ENCODE measurements at regions not wholly inside any gene's neighbourhood (a gene's known extent, or its start where the extent isn't known, plus 50 kb on each side); places are given as distances from the start of the nearest gene placed in this dataset.

GRCh38 chr18:51603111-51603510, 405.6 kb upstream of the MEX3C start:
- DNase-seq: no peak

- no peak for DNase-seq
Observed at GRCh38 chr18:51603551-51603950, 406.1 kb upstream of the MEX3C start.

- no peak for DNase-seq
Observed at GRCh38 chr18:51610481-51610880, 413.0 kb upstream of the MEX3C start.

DNA sequence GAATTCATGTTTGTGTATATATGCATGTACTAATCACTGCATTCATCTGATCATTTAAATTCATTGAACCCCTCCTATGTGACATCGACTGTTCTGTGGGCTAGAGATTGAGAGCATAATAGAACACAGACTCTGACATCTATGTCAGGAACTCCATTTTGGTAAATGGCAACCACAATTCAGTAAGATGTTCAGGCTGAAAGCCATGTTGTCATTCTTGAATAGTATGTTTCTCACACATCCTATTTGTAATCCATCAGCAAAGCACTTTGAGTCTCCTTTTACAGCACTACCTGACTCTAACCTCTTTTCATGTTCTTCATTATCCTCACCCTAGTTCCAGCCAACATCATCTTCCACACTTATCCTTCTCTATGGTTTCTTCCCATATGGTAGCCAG, 413.8 kb upstream of the MEX3C start:
- no peak for DNase-seq

DNA sequence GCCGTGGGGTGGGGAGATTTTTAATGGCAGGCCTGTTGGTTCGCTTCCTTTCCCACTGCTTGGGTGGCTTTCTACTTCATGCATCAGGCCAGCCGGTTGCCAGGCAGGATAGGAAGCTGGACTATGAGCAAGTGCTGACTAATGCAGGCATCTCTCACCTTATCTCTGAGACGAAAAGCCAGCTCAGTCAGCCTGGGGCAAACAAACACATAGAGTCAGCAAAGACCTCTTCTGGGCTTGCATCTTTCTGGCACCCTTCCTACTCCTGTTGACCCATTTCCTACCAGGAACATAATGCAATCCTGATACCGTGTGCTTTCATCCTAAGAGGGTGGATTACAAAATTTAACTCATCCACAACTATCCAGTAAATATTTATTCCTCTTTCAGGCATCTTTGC, 416.6 kb upstream of the MEX3C start:
- no peak for DNase-seq

GRCh38 chr18:51614967-51615571, 417.6 kb upstream of the MEX3C start:
- DNase-seq: no peak

DNA sequence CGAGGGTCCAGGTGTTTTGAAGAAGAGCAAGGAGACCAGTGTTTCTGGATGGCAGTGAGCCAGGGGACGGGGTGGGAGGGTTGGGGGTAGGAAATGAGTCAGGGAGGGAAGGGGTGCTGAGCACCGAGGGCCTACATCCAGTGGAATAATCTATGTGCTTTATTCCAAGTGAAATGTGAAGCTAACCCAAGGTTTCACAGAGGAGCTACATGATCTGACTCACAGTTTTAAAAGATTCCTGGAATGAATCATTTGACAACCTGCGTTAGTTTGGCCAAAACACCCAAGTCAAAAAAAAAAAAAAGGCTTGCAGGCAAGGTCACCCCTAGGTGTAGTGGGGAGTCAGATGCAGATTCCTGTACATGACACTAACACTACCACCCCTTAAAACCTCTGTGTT, 419.7 kb upstream of the MEX3C start:
- DNase-seq: no peak

GRCh38 chr18:51617572-51618260, 420.2 kb upstream of the MEX3C start:
- no peak for DNase-seq

- DNase-seq: no peak
Observed at GRCh38 chr18:51619283-51619682, 421.8 kb upstream of the MEX3C start.

GRCh38 chr18:51621113-51621863, 423.8 kb upstream of the MEX3C start:
- peak; percentile 5 to 34 for DNase-seq

- DNase-seq: no peak
Observed at GRCh38 chr18:51621864-51622160, 424.3 kb upstream of the MEX3C start.

DNA sequence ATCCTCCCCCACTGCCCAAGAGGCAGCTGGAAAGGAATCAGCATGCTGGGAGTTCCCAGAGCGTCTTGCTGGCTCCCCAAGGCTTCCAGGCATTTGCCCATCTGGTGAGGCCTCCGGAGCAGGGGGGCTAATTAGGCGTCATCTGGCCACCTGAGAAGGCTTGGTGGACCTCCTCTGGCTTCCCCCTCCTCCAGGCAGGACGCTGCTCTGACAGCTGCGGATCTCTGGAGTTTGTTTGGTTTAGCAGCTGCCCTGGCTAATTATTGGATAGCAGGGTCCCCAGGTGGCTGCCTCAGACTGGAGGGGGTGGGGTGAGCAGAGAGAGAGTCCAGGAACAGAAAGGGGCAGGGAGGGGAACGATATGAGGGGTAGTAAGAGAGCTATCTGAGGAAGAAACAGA, 425.2 kb upstream of the MEX3C start:
- DNase-seq: no peak

GRCh38 chr18:51623653-51624052, 426.2 kb upstream of the MEX3C start:
- no peak for DNase-seq

GRCh38 chr18:51630706-51631105, 433.2 kb upstream of the MEX3C start:
- no peak for DNase-seq

DNA sequence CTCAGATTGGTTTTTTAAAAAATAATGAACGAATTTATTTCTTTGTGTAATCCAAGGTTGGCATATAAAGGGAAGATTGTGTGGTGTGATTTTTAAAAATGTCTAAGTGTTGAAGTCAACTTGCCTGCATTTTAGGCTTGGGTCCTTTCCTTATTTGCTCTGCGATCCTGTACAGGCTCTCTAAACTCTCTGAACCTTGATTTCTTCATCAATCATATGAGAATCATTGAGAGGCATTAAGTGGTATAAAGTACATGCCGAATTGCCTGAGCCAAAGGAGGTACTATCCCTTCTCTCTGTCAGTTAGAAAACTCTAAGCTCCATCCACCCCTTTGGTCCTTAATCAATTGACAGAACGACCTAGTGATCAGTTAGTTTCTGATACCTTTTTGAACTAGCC, 440.4 kb upstream of the MEX3C start:
- DNase-seq: no peak

GRCh38 chr18:51639541-51639940, 442.1 kb upstream of the MEX3C start:
- DNase-seq: no peak

GRCh38 chr18:51643483-51643882, 446.0 kb upstream of the MEX3C start:
- no peak for DNase-seq

DNA sequence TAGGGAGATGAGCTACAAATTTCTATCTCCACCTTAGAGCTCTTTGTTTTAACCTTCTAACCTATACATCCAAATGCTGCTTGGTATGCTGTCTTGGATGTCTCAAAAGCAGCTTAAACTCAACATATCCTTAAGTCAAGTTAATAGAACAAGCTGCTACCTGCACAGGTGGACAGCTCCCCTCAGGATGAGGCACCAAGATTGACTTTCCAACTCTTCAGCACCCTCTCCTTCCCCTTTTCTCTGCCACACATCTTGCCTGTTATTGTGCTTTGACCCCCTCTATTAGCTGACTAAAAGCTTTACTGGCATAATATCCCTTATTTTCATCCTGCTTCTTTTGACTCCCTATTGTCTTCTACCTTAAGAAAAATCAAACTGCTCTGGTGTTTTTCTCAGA, 448.1 kb upstream of the MEX3C start:
- no peak for DNase-seq

DNA sequence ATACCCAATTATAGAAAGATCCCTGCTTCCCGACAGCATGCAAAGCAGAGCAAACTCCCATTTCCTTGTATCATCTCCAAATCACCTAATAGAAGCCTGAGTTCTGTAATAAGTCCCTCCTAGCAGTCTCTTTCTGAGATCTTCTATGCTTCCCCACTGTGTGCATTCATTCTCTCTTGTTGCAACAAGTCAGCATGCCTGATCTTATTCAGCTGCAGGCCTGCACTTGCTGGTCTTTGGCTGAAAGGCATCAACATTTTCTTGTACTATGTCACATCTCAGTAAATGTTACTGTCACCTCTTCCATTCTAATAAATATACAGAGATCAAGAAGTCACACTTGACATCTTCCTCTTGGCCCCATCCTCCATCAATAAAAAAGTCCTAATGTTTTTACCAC, 449.9 kb upstream of the MEX3C start:
- no peak for DNase-seq

- no peak for DNase-seq
Observed at GRCh38 chr18:51647942-51648341, 450.5 kb upstream of the MEX3C start.

- DNase-seq: no peak
Observed at GRCh38 chr18:51649796-51650195, 452.3 kb upstream of the MEX3C start.

GRCh38 chr18:51651761-51652160, 454.3 kb upstream of the MEX3C start:
- no peak for DNase-seq

DNA sequence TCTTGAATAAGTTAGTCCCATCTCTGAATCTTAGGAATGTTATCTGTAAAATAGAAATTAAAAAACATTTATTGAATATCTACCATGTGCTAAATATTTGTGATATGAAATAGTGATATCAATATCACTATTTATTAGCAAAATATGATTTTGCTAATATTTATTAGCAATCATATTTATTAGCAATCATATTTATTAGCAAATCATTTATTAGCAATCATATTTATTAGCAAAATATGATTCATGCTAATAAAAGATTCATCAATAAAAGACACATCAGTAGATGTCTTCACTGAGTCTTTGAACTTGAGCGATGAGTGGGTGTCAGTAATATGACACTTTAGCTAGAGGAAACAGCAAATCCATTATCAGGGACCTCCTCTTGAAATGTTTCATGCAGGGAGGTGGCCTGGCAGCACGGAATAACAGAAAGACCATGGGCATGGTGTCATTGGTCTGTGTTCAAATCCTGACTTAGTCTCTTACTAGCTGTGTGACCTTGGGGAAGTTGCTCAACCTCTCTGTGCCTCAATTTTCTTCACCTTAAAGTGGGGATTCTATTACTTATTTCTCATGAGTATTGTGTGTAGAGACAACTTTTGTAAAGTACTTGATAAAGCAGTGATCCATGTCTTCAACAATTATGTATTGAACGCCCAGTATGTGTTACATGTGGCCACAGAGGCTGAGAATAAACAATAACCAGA, 456.2 kb upstream of the MEX3C start:
- no peak for DNase-seq

Measured in AML-193 (cell line).